OCI-LY7 (cell line): ENCODE measurements at regions not wholly inside any gene's neighbourhood (a gene's known extent, or its start where the extent isn't known, plus 50 kb on each side); places are given as distances from the start of the nearest gene placed in this dataset.

Experiments used
- CTCF ChIP-seq: fragments of 200-600 bp; sonication (generic); conservative IDR thresholded peaks from 2 replicates; pipeline ENCODE4 v1.5.1; 2014; ENCODE audit warnings: mild to moderate bottlenecking, antibody characterized with exemption, low read length, moderate library complexity, mixed read lengths
- EZH2phosphoT487 ChIP-seq: fragments of 200-600 bp; sonication (generic); IDR thresholded peaks from 2 replicates; pipeline ENCODE4 v1.6.1; 2018; ENCODE audit warnings: low read depth, borderline replicate concordance, mild to moderate bottlenecking, mixed run types, antibody characterized with exemption, low read length, moderate library complexity, mixed read lengths

GRCh38 chr10:36063396-36063795 lies 421.3 kb upstream of the FZD8 start:
- TF ChIP-seq CTCF (no peak), EZH2phosphoT487 (no peak)
